Hepatocyte (in vitro differentiated cells): ENCODE measurements at regions not wholly inside any gene's neighbourhood (a gene's known extent, or its start where the extent isn't known, plus 50 kb on each side); places are given as distances from the start of the nearest gene placed in this dataset.

Experiments used
- DNase-seq: peaks from one replicate; pipeline ENCODE4 v3.0.0-alpha.2; 2016; ENCODE audit warnings: low spot score
- H2AFZ ChIP-seq: fragments of 200-600 bp; sonication (generic); 2 replicates; pipeline ENCODE4 v1.6.0; 2016; ENCODE audit warnings: antibody characterized with exemption, mild to moderate bottlenecking
- H3K27ac ChIP-seq: fragments of 200-600 bp; sonication (generic); 2 replicates; pipeline ENCODE4 v1.5.1; 2016; ENCODE audit warnings: mild to moderate bottlenecking
- H3K27me3 ChIP-seq: fragments of 200-600 bp; sonication (generic); 2 replicates; pipeline ENCODE4 v1.6.1; 2016
- H3K36me3 ChIP-seq: fragments of 200-600 bp; sonication (generic); replicated peaks from 2 replicates; pipeline ENCODE4 v1.5.1; 2016; ENCODE audit warnings: low read depth; ENCODE audit not compliant: insufficient read depth
- H3K4me1 ChIP-seq: fragments of 200-600 bp; sonication (generic); 2 replicates; pipeline ENCODE4 v1.5.1; 2016; ENCODE audit warnings: mild to moderate bottlenecking, moderate library complexity; ENCODE audit not compliant: insufficient read depth
- H3K4me2 ChIP-seq: fragments of 200-600 bp; sonication (generic); 2 replicates; pipeline ENCODE4 v1.6.0; 2016
- H3K4me3 ChIP-seq: fragments of 200-600 bp; sonication (generic); 2 replicates; pipeline ENCODE4 v1.5.1; 2016; ENCODE audit warnings: mild to moderate bottlenecking
- H3K79me2 ChIP-seq: fragments of 200-600 bp; sonication (generic); 2 replicates; pipeline ENCODE4 v1.6.0; 2017; ENCODE audit warnings: mild to moderate bottlenecking
- H3K9me2 ChIP-seq: fragments of 200-600 bp; sonication (generic); replicated peaks from 2 replicates; pipeline ENCODE4 v1.6.0; 2017; ENCODE audit warnings: mild to moderate bottlenecking; ENCODE audit not compliant: insufficient read depth
- H3K9me3 ChIP-seq: fragments of 200-600 bp; sonication (generic); 2 replicates; pipeline ENCODE4 v1.5.1; 2016; ENCODE audit warnings: low read depth, mild to moderate bottlenecking
- H4K20me1 ChIP-seq: fragments of 200-600 bp; sonication (generic); 2 replicates; pipeline ENCODE4 v1.6.0; 2016; ENCODE audit warnings: mild to moderate bottlenecking; ENCODE audit not compliant: insufficient read depth, poor library complexity, severe bottlenecking
- EZH2 ChIP-seq: fragments of 200-600 bp; sonication (generic); IDR thresholded peaks from 2 replicates; pipeline ENCODE4 v1.6.1; 2016; ENCODE audit warnings: antibody characterized with exemption, mild to moderate bottlenecking, borderline replicate concordance
- EZH2phosphoT487 ChIP-seq: fragments of 200-600 bp; sonication (generic); IDR thresholded peaks from one replicate; pipeline ENCODE4 v1.6.1; 2018; ENCODE audit warnings: antibody characterized with exemption, mild to moderate bottlenecking, low read depth, moderate library complexity; ENCODE audit not compliant: unreplicated experiment, severe bottlenecking
- WGBS: methylation state at CpG from one replicate; pipeline ENCODE4 v1.1.6; 2016; ENCODE audit warnings: low lambda C conversion rate; ENCODE audit errors: missing lambda C conversion rate; 5-methylcytosine and 5-hydroxymethylcytosine counted together
- TF ChIP-seq, protein P1 (sequence below): fragments of 200-600 bp; sonication (generic); IDR thresholded peaks from 2 replicates; pipeline ENCODE4 v1.5.1; 2016; ENCODE audit warnings: antibody characterized with exemption, mild to moderate bottlenecking; ENCODE audit not compliant: poor library complexity

GRCh38 chr5:35488055-35488454 lies 129.6 kb upstream of the SPEF2 start:
- no peak for DNase-seq
- Histone ChIP-seq H3K9me3 (no peaks in the 10 kb centered on the region), H3K79me2 (no peaks in the 10 kb centered on the region), H3K36me3 (no peaks in the 10 kb centered on the region), H3K4me1 (peaks cover 42% of the 10 kb centered on the region), H3K27me3 (no peaks in the 10 kb centered on the region), H3K9me2 (no peaks in the 10 kb centered on the region), H2AFZ (no peak overlapping the region), H3K4me2 (peak overlapping the region; percentile 41), H3K4me3 (no peak overlapping the region), H3K27ac (peak overlapping the region; percentile 38), H4K20me1 (no peaks in the 10 kb centered on the region)
- no peak for TF ChIP-seq EZH2phosphoT487
- TF ChIP-seq, protein P1, sequence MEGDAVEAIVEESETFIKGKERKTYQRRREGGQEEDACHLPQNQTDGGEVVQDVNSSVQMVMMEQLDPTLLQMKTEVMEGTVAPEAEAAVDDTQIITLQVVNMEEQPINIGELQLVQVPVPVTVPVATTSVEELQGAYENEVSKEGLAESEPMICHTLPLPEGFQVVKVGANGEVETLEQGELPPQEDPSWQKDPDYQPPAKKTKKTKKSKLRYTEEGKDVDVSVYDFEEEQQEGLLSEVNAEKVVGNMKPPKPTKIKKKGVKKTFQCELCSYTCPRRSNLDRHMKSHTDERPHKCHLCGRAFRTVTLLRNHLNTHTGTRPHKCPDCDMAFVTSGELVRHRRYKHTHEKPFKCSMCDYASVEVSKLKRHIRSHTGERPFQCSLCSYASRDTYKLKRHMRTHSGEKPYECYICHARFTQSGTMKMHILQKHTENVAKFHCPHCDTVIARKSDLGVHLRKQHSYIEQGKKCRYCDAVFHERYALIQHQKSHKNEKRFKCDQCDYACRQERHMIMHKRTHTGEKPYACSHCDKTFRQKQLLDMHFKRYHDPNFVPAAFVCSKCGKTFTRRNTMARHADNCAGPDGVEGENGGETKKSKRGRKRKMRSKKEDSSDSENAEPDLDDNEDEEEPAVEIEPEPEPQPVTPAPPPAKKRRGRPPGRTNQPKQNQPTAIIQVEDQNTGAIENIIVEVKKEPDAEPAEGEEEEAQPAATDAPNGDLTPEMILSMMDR: no peak
- TF ChIP-seq EZH2: no peak
- WGBS: 11% methylated on average over 1 of the region's 1 CpG

GRCh38 chr5:35487233-35488025 lies 130.2 kb upstream of the SPEF2 start:
- Histone ChIP-seq H3K79me2 (no peaks in the 10 kb centered on the region), H3K36me3 (no peaks in the 10 kb centered on the region), H3K4me3 (no peak overlapping the region), H4K20me1 (no peaks in the 10 kb centered on the region), H3K27me3 (no peaks in the 10 kb centered on the region), H3K9me2 (no peaks in the 10 kb centered on the region), H2AFZ (no peak overlapping the region), H3K9me3 (no peaks in the 10 kb centered on the region), H3K4me1 (peaks cover 48% of the 10 kb centered on the region), H3K4me2 (peak overlapping the region; percentile 41), H3K27ac (peak overlapping the region; percentile 38)
- DNase-seq: no peak
- WGBS: 42% methylated on average over 5 of the region's 5 CpGs
- TF ChIP-seq EZH2 (no peak), EZH2phosphoT487 (no peak)
- TF ChIP-seq, protein P1: no peak

DNA sequence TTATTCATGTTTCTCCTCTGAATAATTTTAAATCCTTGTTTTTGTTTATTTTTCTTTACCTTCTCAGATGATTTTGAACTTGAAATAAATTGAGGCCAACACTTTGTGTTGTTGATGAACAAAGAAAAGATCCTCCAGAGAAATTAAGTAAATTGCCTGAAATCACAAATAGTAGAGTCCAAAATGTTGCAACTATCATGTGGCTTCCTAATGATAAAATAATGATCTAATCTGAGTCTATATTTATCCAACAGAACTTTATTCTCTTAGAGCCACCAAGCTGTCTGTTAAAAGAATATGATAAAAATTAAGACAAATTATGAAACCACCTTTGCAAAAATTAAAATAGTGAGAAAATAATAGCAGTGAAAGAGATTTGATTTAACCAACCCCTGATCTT lies 132.2 kb upstream of the SPEF2 start:
- no peak overlapping the region for H3K4me3 ChIP-seq

More for the DNA sequence above, 132.2 kb upstream of the SPEF2 start:
- Histone ChIP-seq H3K9me2 (no peaks in the 10 kb centered on the region), H3K27me3 (no peaks in the 10 kb centered on the region), H3K4me2 (no peak overlapping the region), H4K20me1 (no peaks in the 10 kb centered on the region), H3K9me3 (no peaks in the 10 kb centered on the region), H3K79me2 (no peaks in the 10 kb centered on the region), H2AFZ (no peak overlapping the region), H3K4me1 (peaks cover 48% of the 10 kb centered on the region), H3K27ac (peak overlapping the region; percentile 68), H3K36me3 (no peaks in the 10 kb centered on the region)
- DNase-seq: no peak
- TF ChIP-seq EZH2 (no peak), EZH2phosphoT487 (no peak)
- TF ChIP-seq, protein P1: no peak
